ENCODE measurements at regions not wholly inside any gene's neighbourhood (a gene's known extent, or its start where the extent isn't known, plus 50 kb on each side); places are given as distances from the start of the nearest gene placed in this dataset.

- TF ChIP-seq, protein P1, sequence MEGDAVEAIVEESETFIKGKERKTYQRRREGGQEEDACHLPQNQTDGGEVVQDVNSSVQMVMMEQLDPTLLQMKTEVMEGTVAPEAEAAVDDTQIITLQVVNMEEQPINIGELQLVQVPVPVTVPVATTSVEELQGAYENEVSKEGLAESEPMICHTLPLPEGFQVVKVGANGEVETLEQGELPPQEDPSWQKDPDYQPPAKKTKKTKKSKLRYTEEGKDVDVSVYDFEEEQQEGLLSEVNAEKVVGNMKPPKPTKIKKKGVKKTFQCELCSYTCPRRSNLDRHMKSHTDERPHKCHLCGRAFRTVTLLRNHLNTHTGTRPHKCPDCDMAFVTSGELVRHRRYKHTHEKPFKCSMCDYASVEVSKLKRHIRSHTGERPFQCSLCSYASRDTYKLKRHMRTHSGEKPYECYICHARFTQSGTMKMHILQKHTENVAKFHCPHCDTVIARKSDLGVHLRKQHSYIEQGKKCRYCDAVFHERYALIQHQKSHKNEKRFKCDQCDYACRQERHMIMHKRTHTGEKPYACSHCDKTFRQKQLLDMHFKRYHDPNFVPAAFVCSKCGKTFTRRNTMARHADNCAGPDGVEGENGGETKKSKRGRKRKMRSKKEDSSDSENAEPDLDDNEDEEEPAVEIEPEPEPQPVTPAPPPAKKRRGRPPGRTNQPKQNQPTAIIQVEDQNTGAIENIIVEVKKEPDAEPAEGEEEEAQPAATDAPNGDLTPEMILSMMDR (conservative IDR thresholded peaks at IDR 0.05) = no peak
- TF ChIP-seq EZH2 (IDR thresholded peaks at IDR 0.05; ENCODE audit: low read depth) = no peak
These were observed 65.9 kb downstream of the POLR2M start for GRCh38 chr15:57772223-57772957.

Data from PC-9 (cell line).